AG04450 (cell line): ENCODE measurements at regions not wholly inside any gene's neighbourhood (a gene's known extent, or its start where the extent isn't known, plus 50 kb on each side); places are given as distances from the start of the nearest gene placed in this dataset.

ENCODE experiments used
- CTCF ChIA-PET: fragments of 300-600, 350-600 bp; formaldehyde crosslinking; extraction: SDS; loops from one replicate; lab custom pipeline; 2022; ENCODE audit warnings: antibody characterized with exemption, inconsistent platforms; lab: Charles Lee
- POLR2A ChIA-PET: fragments of 350-600 bp; formaldehyde crosslinking; extraction: SDS; loops from one replicate; lab custom pipeline; 2021; ENCODE audit warnings: antibody characterized with exemption, inconsistent platforms; lab: Yijun Ruan, JAX
- DNase-seq: peaks from one replicate; pipeline ENCODE4 v3.0.0-alpha.2; 2011; ENCODE audit warnings: low read depth, low spot score
- H3K27ac ChIP-seq: one replicate; pipeline ENCODE4 v1.5.1; 2012; ENCODE audit warnings: low read depth, low read length, control low read depth
- H3K27me3 ChIP-seq: one replicate; pipeline ENCODE4 v1.6.0; 2012; ENCODE audit warnings: low read length; ENCODE audit not compliant: control insufficient read depth, insufficient read depth
- H3K4me3 ChIP-seq: 2 replicates; pipeline ENCODE4 v1.5.1; 2011; ENCODE audit warnings: mild to moderate bottlenecking, low read depth, low read length, control low read depth
- H3K9me3 ChIP-seq: 2 replicates; pipeline ENCODE4 v1.5.1; 2012; ENCODE audit warnings: low read length; ENCODE audit not compliant: control insufficient read depth, insufficient read depth
- TF ChIP-seq, protein P1 (sequence below): IDR thresholded peaks from 2 replicates; pipeline ENCODE4 v1.5.1; 2011; ENCODE audit warnings: low read depth, low read length, control low read depth, inconsistent platforms

DNA sequence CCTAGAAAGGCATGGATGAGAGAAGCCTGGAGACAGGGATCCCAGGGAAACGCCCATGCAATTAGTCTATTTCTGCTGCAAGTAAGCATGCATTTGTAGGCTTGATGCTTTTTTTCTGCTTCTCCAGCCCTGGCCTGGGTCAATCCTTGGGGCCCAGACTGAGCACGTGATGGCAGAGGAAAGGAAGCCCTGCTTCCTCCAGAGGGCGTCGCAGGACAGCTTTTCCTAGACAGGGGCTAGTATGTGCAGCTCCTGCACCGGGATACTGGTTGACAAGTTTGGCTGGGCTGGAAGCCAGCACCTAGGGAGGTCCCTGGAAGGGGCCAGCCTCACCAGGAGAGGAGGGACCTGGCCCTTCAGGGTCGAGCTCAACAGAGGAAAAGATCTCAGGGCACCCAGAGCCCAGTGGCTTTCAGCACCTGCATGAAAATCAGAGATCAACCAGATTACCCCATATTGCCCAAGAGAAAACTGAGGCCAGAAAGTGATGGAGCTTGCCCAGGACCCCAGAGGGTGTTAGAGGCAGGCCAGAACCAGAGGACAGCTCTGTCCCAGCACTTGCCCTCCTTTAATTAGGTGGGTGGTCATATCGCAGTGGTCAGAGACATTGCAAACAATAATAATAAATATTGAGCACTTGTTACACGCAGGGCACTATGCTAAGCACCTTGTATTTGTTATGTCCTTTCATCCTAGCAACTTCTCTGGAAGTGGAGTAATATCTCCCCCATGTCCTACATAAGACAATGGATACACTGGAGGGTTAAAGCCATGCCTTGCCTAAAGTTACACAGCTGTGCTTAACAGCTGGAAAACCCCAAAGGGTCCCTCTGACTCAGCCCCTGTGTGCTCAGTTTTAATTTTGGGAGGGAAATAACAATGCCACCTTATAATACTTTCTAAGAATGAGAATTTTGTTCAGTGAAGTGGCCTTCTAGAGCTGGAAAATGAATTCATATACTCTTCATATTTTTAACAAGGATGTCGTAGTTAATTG is 67.1 kb downstream of the KLF4 start:
- no peak overlapping the region for H3K27ac ChIP-seq
- H3K4me3 ChIP-seq = no peak overlapping the region
- CTCF ChIA-PET = interaction anchor here (0.7 to 5.7 kb wide), 11 partner anchors 10 to 1339 kb away, joined by 3 to 60 read pairs (median 5); no protein-coding TSS in a partner anchor
- DNase-seq = no peak
- TF ChIP-seq, protein P1, sequence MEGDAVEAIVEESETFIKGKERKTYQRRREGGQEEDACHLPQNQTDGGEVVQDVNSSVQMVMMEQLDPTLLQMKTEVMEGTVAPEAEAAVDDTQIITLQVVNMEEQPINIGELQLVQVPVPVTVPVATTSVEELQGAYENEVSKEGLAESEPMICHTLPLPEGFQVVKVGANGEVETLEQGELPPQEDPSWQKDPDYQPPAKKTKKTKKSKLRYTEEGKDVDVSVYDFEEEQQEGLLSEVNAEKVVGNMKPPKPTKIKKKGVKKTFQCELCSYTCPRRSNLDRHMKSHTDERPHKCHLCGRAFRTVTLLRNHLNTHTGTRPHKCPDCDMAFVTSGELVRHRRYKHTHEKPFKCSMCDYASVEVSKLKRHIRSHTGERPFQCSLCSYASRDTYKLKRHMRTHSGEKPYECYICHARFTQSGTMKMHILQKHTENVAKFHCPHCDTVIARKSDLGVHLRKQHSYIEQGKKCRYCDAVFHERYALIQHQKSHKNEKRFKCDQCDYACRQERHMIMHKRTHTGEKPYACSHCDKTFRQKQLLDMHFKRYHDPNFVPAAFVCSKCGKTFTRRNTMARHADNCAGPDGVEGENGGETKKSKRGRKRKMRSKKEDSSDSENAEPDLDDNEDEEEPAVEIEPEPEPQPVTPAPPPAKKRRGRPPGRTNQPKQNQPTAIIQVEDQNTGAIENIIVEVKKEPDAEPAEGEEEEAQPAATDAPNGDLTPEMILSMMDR = peak; percentile 60
- peaks cover 2% of the 10 kb centered on the region for H3K27me3 ChIP-seq
- POLR2A ChIA-PET = no interaction called here
- H3K9me3 ChIP-seq = no peaks in the 10 kb centered on the region; the same call in 1 of the 2 replicates

DNA sequence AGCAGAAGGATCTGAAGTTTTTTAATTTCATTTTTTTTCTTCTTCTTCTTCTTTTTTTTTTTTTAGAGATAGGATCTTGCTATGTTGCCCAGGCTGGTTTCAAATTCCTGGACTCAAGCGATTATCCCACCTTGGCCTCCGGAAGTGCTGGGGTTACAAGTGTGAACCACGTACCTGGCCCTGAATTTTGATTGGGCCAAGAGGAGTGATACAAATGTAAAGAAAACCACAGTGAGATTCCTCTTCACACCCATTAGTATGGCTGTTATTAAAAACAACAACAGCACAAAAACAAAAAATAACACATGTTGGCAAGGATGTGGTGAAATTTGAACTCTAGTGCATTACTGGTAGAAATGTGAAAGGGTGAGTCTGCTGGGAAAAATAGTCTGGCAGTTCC is 79.1 kb downstream of the KLF4 start:
- CTCF ChIA-PET = interaction anchor here (0.6 kb wide), 1 partner anchor 39 kb away, joined by 3 read pairs; no protein-coding TSS in a partner anchor
- DNase-seq = no peak

DNA sequence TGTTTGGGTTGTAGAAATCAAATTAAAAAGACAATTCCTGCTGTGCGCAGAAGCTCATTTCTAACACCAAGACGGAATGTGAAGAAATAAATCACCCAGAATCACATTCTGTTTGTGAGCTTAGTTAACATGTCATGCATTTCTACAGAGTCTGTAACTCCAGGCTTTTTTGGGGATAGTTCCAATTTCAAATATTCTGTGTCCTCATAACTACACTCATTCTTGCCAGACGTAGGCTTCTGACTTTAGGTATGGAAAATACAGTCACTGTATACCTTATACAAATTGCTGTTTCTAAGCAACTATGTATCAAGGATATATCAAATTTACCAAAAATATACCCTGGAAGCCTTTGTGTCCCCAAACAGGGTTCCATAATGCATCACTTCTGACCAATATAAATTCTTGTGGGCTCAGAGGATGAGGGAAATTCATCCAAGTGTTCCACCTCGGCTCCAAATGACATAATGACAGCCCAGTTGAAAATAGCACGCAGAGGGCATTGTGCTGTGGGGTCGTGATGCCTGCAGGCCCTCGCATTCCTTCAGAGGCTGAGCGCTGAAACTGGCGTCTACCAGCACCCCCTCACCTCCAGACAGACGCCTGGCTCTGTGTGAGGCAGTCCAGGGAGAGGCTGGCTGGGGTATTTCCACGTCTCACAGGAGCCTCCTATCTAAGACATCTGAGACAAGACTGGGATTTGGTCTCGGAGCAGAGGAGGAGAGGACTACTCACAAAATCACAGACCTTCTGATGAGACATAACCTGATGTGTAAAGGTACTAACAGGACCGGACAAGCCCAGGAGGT is 79.8 kb downstream of the KLF4 start:
- DNase-seq = no peak
- POLR2A ChIA-PET = no interaction called here
- Histone ChIP-seq H3K27me3 (peaks cover 3% of the 10 kb centered on the region), H3K9me3 (no peaks in the 10 kb centered on the region), H3K4me3 (no peak overlapping the region), H3K27ac (no peak overlapping the region)
- TF ChIP-seq, protein P1 = no peak
- CTCF ChIA-PET = interaction anchor here (0.6 kb wide), 1 partner anchor 40 kb away, joined by 3 read pairs; no protein-coding TSS in a partner anchor

More for the DNA sequence above, 79.1 kb downstream of the KLF4 start:
- Histone ChIP-seq H3K9me3 (no peaks in the 10 kb centered on the region), H3K27me3 (peaks cover 3% of the 10 kb centered on the region), H3K27ac (no peak overlapping the region), H3K4me3 (no peak overlapping the region)
- POLR2A ChIA-PET = no interaction called here
- TF ChIP-seq, protein P1 = no peak

DNA sequence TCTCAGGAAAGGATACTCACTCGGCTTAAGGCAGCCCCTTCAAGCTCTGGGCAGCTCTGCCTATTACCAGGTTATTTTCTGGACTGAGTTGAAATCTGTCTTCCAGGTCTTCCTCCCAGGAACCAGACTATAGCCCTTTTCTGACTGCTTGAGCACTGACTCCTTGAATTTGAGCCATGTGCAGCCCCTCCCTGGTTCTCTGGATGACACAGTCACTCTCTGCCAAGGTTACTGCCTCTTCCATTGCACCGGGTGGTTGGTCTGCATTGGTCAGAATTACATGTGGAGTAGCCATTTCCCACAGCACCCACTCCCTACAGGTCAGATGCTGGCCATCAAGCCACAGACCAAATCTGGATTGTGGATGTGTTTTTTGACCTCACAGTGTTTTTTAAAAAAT is 81.9 kb downstream of the KLF4 start:
- CTCF ChIA-PET = interaction anchor here (1.0 kb wide), 1 partner anchor 18 kb away, joined by 3 read pairs; no protein-coding TSS in a partner anchor
- Histone ChIP-seq H3K4me3 (no peak overlapping the region), H3K27ac (no peak overlapping the region), H3K9me3 (no peaks in the 10 kb centered on the region), H3K27me3 (peaks cover 3% of the 10 kb centered on the region)
- TF ChIP-seq, protein P1 = no peak
- DNase-seq = no peak
- POLR2A ChIA-PET = no interaction called here
